Neural crest cell (in vitro differentiated cells): ENCODE measurements at regions not wholly inside any gene's neighbourhood (a gene's known extent, or its start where the extent isn't known, plus 50 kb on each side); places are given as distances from the start of the nearest gene placed in this dataset.
A peak's percentile ranks its signal among the peaks of the same experiment; 100 is the strongest.

Source experiments
- DNase-seq: peaks from one replicate; pipeline ENCODE4 v3.0.0; 2021; ENCODE audit warnings: low read depth, mixed read lengths, low spot score
- H3K27ac Mint-ChIP-seq: one replicate; pipeline ENCODE4 v1.8.0; 2021; ENCODE audit warnings: mild to moderate bottlenecking, mixed read lengths; ENCODE audit not compliant: unreplicated experiment
- H3K27me3 Mint-ChIP-seq: 2 replicates; pipeline ENCODE4 v1.8.0; 2021; ENCODE audit warnings: low read depth, mild to moderate bottlenecking, mixed read lengths
- H3K36me3 Mint-ChIP-seq: 2 replicates; pipeline ENCODE4 v1.8.0; 2021; ENCODE audit warnings: low read depth, mild to moderate bottlenecking, mixed read lengths
- H3K4me1 Mint-ChIP-seq: 2 replicates; pipeline ENCODE4 v1.8.0; 2021; ENCODE audit warnings: mixed read lengths
- H3K4me3 Mint-ChIP-seq: one replicate; pipeline ENCODE4 v1.8.0; 2021; ENCODE audit warnings: mild to moderate bottlenecking, mixed read lengths
- H3K9me3 Mint-ChIP-seq: 2 replicates; pipeline ENCODE4 v1.8.0; 2021; ENCODE audit warnings: mixed read lengths
- CTCF ChIP-seq: fragments of 200-600 bp; sonication (generic); conservative IDR thresholded peaks from 2 replicates; pipeline ENCODE4 v1.5.0; 2021; ENCODE audit warnings: antibody characterized with exemption, mild to moderate bottlenecking

- peaks cover 3% of the 10 kb centered on the region for H3K9me3 Mint-ChIP-seq
- peaks cover 25% of the 10 kb centered on the region for H3K4me1 Mint-ChIP-seq
- peaks cover 8% of the 10 kb centered on the region for H3K36me3 Mint-ChIP-seq
- peak overlapping the region; percentile 86 for H3K27ac Mint-ChIP-seq
- TF ChIP-seq CTCF: peak; percentile 65
- peak; percentile 80 for DNase-seq
- H3K4me3 Mint-ChIP-seq: peak overlapping the region; percentile 96
- H3K27me3 Mint-ChIP-seq: peaks cover 8% of the 10 kb centered on the region
These were observed 154.1 kb upstream of the GOLIM4 start for GRCh38 chr3:168249550-168250414.

- Mint-ChIP-seq H3K4me3 (peak overlapping the region; percentile 96), H3K36me3 (peaks cover 5% of the 10 kb centered on the region), H3K4me1 (peaks cover 25% of the 10 kb centered on the region), H3K27ac (peak overlapping the region; percentile 95), H3K9me3 (no peaks in the 10 kb centered on the region), H3K27me3 (peaks cover 8% of the 10 kb centered on the region)
- no peak for DNase-seq
- TF ChIP-seq CTCF: no peak
These were observed 153.5 kb upstream of the GOLIM4 start for GRCh38 chr3:168249205-168249549.

- Mint-ChIP-seq H3K4me1 (peaks cover 25% of the 10 kb centered on the region), H3K27ac (peak overlapping the region; percentile 95), H3K27me3 (peaks cover 8% of the 10 kb centered on the region), H3K36me3 (peaks cover 5% of the 10 kb centered on the region), H3K4me3 (peak overlapping the region; percentile 96), H3K9me3 (no peaks in the 10 kb centered on the region)
- peak; percentile 52 for DNase-seq
- TF ChIP-seq CTCF: no peak
These were observed 152.9 kb upstream of the GOLIM4 start for GRCh38 chr3:168248383-168249204.

- TF ChIP-seq CTCF: no peak
- Mint-ChIP-seq H3K36me3 (no peaks in the 10 kb centered on the region), H3K27ac (no peak overlapping the region), H3K4me1 (no peaks in the 10 kb centered on the region), H3K27me3 (no peaks in the 10 kb centered on the region), H3K4me3 (no peak overlapping the region), H3K9me3 (peaks cover 2% of the 10 kb centered on the region)
- no peak for DNase-seq
These were observed 145.4 kb upstream of the GOLIM4 start for GRCh38 chr3:168241156-168241555.

GRCh38 chr3:168239287-168239686, 143.6 kb upstream of the GOLIM4 start:
- TF ChIP-seq CTCF: no peak
- Mint-ChIP-seq H3K4me1 (no peaks in the 10 kb centered on the region), H3K9me3 (peaks cover 2% of the 10 kb centered on the region), H3K36me3 (no peaks in the 10 kb centered on the region), H3K4me3 (no peak overlapping the region), H3K27me3 (no peaks in the 10 kb centered on the region), H3K27ac (no peak overlapping the region)
- no peak for DNase-seq
